Left kidney (tissue), 1 donor: ENCODE measurements at regions not wholly inside any gene's neighbourhood (a gene's known extent, or its start where the extent isn't known, plus 50 kb on each side); places are given as distances from the start of the nearest gene placed in this dataset.
"Not testable (repeated sequence)": the region's sequence is repeated elsewhere in the genome, so short reads cannot be mapped to it uniquely, and the experiment has no call there.

Experiments used
- DNase-seq: peaks from one replicate; pipeline ENCODE4 v3.0.0-alpha.2; 2013

DNA sequence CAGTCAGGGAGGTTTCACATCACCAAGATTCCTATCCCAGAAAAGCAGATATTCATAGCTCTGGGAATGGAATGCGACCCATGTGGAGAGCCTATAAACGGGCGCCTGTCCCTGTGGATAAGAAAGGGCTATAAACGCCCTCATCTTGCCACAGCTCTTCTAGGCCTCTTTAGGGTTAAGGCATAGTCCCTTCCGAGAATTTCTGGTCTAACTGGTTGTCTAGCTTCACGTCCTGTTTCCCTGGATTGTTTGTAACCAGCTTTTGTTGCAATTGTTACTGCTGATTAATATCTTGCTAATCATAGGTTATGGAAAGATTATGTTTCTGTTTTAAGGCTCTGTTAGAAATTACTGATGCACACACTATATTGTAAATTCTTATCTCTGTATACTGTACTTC, 537.6 kb upstream of the RAG2 start:
- not testable (repeated sequence) for DNase-seq

DNA sequence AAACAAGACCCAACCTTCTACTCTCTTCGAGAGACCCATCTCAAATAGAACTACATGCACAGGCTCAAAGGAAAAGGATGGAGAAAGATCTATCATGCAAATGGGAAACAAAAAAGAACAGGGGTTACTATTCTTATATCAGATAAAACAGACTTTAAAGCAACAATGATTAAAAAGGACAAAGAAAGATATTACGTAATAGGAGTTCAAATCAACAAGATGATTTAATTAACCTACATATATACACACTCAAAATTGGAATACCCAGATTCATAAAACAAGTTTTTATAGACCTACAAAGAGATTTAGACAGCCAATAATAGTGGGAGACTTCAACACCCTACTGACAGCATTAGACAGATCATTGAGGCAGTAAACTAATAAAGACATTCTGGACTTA, 536.6 kb upstream of the RAG2 start:
- no peak for DNase-seq

GRCh38 chr11:37124384-37124783, 526.3 kb upstream of the RAG2 start:
- no peak for DNase-seq

DNA sequence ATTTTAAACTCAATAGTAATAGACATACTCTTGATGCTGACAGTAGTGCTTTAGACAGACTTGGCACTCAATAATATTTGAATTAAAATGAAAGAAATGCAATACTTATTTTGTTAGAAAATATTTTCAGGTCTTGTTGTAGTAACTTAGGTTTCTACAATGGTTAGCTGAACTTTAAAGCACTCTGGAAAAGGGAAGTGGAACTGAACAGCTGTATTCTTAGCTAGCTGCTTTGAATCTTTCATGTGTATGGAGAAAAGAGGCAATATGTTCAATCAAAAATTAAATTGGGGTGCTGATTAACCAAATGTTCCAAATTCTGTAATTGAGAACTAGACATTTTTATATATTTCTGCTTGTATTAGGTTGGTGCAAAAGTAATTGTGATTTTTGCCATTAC, 517.9 kb upstream of the RAG2 start:
- no peak for DNase-seq

DNA sequence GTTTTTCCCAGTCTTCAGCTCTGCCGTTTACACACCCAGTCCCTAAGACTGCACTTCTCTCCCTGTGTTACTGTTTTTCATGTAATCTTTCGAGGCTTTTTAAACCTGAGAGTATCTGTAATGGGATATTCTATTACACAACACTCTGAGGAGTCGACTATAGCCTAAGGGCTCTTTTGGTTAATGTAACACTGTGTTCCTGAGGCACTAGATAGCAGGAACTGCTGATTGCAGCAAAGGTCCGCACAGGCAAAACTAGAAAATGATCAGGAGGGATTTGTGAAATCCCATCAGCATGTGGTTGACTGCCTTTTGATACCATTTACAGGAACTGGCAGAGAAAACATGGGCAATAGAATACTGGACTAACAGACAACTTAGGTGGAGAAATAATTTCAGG, 512.3 kb upstream of the RAG2 start:
- no peak for DNase-seq

DNA sequence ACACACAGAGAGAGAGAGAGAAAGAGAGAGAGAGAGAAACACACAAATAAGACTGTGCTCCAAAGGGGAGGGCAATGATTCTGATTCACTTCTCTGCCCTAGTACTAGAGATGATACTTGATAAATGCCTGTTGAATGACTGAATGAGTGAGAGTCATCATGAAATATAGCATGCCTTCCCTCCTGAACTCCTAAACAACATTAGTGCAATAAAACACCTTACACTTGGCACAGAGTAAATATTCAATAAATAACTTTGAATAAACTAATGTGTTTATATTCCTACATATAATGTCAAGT, 511.2 kb upstream of the RAG2 start:
- no peak for DNase-seq

GRCh38 chr11:37108436-37109285, 510.6 kb upstream of the RAG2 start:
- DNase-seq, result no peak

DNA sequence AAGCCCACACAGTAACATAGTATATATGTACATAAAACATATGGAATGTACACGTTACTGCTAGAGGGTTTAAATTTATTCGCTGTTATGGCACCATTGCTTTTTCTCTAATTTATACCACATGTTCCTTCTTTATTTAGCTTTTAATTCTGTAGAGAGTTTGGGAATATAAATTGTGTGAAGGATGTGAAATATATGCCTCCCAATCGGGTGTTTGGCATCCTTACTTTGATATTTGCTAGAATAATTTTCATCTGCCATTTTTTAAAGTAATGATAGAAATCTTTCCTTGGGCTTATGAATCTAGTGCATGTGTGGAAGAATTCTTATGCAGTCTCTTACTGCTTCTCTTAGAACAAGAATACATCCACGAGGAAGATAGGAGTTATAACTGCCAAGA, 509.8 kb upstream of the RAG2 start:
- no peak for DNase-seq

GRCh38 chr11:37107415-37107814, 509.4 kb upstream of the RAG2 start:
- DNase-seq, result no peak

DNA sequence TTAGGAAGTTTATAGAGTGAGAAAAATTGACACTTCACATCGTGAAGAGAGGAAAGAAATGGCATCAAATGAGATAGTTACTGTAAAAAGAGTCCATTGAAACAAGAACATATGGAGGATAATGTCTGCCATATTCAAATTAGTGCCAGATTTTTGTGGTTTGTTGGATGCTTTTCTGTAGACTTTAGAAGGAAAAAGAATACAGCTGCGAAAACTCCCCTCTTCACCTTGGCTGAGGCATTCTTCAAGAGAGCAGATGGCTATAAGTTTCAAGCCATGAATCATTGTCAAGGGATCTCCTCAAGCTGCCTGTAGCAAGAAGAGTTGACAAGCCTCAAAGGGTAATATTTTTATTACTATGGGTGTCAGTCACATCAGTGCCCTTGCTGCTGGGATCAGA, 507.4 kb upstream of the RAG2 start:
- DNase-seq, result no peak

DNA sequence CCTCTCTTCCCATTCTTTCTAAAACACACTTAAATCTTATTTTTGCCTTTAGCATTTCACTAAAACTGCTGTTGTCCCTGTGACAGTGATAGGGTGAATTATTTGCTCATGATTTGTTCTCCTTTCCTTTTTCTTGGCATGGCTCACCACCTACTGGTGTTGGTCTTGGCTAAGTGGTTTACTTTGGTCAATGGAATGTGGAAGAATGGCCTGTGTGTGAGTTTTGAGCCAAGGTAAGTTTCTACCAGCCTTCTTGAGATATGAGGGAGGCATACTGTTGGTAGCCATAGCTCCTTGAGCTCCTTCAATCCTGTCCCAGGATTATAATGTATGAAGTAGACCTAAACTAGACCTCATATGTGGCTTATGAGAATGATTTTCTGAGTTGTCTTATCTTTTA, 506.3 kb upstream of the RAG2 start:
- DNase-seq, result no peak

- no peak for DNase-seq
These were observed 502.0 kb upstream of the RAG2 start for GRCh38 chr11:37100008-37100407.

DNA sequence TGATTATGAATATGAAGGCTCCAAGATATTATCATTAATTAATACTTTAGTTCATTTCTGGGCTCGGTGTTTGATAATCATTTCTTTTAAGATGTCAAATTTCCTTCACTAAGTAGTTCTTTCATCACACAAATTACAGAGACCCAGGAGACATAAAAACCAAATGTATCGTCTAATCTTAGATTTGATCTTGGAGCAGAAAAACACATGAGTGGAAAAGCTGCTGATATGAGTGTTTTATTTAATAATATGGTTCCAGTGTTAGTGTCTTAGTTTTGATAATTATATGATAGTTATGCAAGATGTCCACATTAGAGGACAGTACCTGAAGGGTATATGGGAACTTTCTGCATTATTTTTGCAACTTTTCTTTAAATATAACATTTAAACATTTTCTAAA, 494.5 kb upstream of the RAG2 start:
- DNase-seq, result no peak

DNA sequence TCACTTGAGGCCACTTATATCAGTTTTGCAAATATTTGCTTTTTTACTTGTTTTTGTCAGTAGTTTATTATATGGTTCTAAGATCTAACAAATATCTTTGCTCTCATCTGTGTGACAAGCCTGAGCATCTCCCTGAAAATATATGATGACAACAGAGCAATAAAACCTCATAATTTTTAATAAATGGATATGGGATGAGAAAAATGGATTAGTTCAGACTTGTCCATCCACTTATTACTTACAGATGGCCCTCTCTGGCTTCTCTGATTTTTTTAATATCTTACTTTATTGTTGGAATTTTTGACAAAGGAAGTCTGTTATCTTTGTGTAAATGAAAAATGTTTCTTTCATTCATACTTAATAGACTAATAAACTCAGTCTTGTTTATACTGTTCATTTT, 491.4 kb upstream of the RAG2 start:
- DNase-seq, result no peak

GRCh38 chr11:37088573-37088910, 490.5 kb upstream of the RAG2 start:
- no peak for DNase-seq

DNA sequence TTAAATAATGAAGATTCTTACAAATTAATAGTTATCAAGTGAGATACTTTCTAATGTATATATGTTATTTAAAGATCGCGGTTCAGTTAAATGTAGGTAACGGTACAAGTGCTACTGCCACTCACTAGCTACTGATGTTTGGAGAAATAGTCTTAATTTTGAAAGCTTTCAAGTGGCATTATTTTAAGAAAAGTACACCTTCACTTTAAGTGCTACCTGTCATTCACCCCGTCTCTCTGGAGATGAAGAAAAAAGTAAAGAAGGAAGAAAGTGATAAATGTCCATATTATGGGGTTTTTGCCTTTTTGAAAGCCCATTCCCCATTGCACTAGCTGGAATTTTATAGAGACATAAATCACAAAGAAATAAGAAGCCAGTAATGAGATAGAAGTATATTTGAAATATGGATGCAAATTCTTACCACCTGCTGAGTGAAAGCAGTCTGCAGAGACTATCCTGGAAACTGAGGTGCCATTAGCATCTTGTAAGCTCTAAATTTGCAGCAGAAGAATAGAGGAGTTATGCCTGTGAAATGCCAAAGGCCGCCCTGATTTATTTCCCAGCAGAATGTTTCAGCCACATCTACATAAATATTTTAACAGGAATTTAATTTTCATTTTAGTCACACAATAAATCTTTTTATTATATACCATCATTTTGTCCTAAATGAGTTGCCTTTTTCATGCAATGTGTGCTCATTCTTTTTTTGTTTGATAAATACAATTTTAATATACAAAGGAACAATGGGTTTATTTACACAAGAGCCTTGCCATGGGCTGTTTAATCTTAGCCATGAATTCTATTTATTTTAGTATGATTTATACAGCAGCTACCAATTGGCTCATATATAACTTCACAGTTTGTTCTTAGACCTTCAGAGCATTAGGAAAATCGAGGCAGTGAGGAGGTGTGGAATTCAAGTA, 489.9 kb upstream of the RAG2 start:
- DNase-seq, result no peak

DNA sequence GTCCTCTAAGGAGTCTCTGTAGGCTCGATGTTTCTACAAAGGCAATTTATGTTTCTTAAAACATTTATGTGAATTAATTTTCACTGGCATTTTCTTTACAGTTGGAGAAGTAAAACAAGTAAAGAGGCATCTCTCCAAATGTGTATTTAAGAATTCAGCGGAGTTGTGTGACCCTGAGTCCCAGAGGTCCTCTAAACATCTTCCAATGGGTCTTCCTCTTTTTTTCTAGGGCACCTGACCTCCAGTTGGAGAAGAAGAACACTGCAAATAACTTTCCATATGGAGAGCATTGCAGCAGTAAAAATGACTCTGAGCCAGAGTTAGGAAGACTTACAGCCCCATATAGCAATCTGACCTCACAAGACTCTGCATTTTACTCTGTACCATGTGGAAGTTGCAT, 480.5 kb upstream of the RAG2 start:
- DNase-seq, result peak; percentile 47

DNA sequence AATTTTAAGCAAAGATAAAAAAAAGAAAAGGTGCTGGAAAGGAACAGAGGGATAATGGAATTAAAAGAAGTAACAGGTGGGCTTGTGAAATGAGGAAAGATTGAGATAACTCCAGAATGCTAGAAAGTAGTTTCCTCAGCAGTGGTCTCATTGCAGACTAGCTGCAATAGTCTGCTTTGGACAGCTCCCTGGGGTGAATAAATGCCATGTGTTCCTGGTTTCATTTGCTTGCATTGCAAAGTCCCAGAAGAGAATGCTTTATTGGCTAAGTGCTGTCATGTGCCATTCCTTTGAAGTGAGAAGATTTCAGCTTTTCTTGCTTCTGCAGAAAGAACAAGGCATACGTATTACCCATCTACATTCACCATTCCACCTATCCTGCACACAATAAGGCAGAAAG, 478.8 kb upstream of the RAG2 start:
- DNase-seq, result no peak

- no peak for DNase-seq
These were observed 474.6 kb upstream of the RAG2 start for GRCh38 chr11:37072538-37073055.

DNA sequence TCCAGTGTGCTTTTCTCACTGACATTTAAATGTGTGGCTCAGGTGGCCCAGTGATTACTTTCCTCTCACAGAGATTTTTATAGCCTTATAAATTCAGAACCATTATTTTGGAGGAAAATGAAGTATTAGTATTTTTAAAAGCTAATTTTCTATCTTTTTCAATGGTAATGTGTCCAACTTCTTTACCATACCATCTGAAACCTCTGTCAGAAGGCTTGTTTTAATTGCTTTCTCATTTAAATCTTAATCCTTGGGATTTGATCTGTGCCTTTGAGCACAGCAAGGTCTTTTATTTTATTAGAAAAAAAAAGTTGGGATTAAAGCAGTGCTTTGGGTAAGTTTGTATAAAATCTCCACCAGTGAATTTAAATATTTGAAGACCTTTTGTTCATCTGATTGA, 452.3 kb upstream of the RAG2 start:
- DNase-seq, result no peak

- no peak for DNase-seq
These were observed 442.9 kb upstream of the RAG2 start for GRCh38 chr11:37040921-37041320.

- no peak for DNase-seq
These were observed 440.9 kb upstream of the RAG2 start for GRCh38 chr11:37038911-37039310.

GRCh38 chr11:37026741-37027140, 428.7 kb upstream of the RAG2 start:
- DNase-seq, result no peak

GRCh38 chr11:37026326-37026725, 428.3 kb upstream of the RAG2 start:
- no peak for DNase-seq
